Stimulated activated naive CD8-positive, alpha-beta T cell treated with anti-CD3 and anti-CD28 coated beads, Interleukin-15, amount 100 ng/mL, for 72 hours (primary cell): ENCODE measurements at regions not wholly inside any gene's neighbourhood (a gene's known extent, or its start where the extent isn't known, plus 50 kb on each side); places are given as distances from the start of the nearest gene placed in this dataset.

Source experiments
- ATAC-seq: fragments of 150-1000 bp; cut with Tn5 transposase; 2 replicates; pipeline ENCODE4 v1.10.0; 2021; ENCODE audit warnings: mild to moderate bottlenecking, moderate library complexity
- DNase-seq, 2 donors: peaks; one replicate each; pipeline ENCODE4 v3.0.0; 2021 to 2022
- H3K27ac Mint-ChIP-seq, 2 donors: one replicate each; pipeline ENCODE4 v1.8.0; 2022; ENCODE audit warnings: mild to moderate bottlenecking in 2 of 2, mixed read lengths in 2 of 2, moderate library complexity in 2 of 2
- H3K27me3 Mint-ChIP-seq: one replicate; pipeline ENCODE4 v1.8.0; 2022; ENCODE audit warnings: mixed read lengths
- H3K4me1 Mint-ChIP-seq: one replicate; pipeline ENCODE4 v1.8.0; 2022; ENCODE audit warnings: mild to moderate bottlenecking, mixed read lengths
- H3K4me3 Mint-ChIP-seq, 2 donors: one replicate each; pipeline ENCODE4 v1.8.0; 2022; ENCODE audit warnings: mild to moderate bottlenecking in 2 of 2, mixed read lengths in 2 of 2, moderate library complexity in 1 of 2
- H3K9me3 Mint-ChIP-seq, 2 donors: one replicate each; pipeline ENCODE4 v1.8.0; 2022; ENCODE audit warnings: mixed read lengths in 2 of 2

DNA sequence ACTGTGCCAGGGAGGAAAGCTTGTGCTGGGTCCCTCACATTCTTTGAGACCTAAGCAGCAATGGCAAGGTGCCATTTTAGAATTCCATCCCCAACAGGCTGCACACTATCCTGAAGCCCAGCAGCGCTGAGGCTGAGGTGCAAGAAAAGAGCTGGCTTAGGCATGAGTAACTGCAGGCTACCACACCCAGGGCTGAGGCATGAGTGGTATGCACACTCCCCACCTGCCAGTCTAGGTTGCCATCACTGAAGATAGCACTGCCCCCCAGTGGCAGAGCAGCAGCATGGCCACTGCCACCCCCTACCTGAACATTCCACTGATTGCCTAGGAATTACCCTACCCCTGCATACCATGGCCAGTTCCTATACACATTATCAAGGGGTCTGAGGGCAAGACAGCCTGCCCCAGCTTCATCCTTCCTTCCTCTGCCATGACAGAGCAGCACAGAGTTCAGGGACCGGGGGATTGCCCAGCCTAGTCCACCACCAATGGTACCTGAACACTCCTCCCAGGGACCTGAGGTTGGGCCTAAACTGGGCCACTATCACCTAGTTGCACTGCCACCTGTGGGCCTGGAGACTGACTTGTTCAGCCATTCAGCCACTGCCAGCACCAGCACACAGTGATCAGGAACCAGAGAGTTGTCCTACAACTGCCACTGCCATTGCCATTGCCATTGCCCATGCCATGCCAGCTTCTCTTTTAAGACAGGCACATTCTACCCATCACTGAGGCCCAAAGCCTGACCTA is 129.8 kb downstream of the SATB1 start:
- Mint-ChIP-seq H3K9me3 (peaks cover 25 to 41% of the 10 kb centered on the region in 2 donors), H3K4me1 (no peaks in the 10 kb centered on the region), H3K27ac (no peak overlapping the region), H3K27me3 (no peaks in the 10 kb centered on the region), H3K4me3 (no peak overlapping the region)
- ATAC-seq (peak; percentile 80), DNase-seq (peak in 1 of 2 donors; percentile 32)

DNA sequence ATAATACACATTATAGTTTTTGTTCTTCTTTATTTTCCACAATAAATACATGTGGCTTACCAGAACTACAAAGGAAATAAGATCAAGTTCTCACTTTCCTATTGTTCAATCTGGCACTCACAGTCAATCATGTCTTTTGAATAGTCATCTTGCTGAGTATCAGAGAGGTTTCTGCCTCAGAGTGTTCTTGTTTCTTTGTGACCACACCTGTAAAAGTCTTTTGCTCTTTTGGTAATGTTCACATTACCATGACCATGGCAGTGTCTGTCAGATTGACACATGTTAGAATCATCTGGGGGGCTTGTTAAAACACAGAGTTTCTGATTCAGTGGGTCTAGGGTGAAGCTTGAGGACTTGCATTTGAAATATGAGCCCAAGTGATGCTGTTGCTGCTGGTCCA is 135.0 kb downstream of the SATB1 start:
- DNase-seq (no peak), ATAC-seq (no peak)
- no peaks in the 10 kb centered on the region for H3K27me3 Mint-ChIP-seq
- H3K27ac Mint-ChIP-seq: no peak overlapping the region
- no peaks in the 10 kb centered on the region for H3K9me3 Mint-ChIP-seq
- H3K4me1 Mint-ChIP-seq: no peaks in the 10 kb centered on the region
- H3K4me3 Mint-ChIP-seq: no peak overlapping the region

DNA sequence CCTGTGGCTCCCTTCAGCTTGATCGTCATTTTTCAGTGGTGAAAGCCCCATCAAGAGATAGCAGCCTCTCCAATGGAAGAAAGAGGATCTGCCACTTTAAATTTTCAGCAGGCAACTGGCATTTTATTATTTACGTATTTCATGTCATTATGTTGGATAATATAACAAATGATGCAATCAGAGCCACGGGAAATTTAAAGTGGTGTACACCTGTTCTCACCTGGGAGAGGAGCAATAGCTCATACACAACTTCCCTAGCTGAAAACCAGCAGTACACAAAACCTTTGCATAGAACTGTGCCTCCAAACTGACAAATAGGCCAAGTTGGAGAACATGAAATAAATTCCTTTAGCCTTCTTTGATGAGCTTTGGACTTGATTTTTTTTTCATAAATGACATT is 136.9 kb downstream of the SATB1 start:
- Mint-ChIP-seq H3K27me3 (no peaks in the 10 kb centered on the region), H3K27ac (no peak overlapping the region), H3K9me3 (no peaks in the 10 kb centered on the region), H3K4me3 (no peak overlapping the region), H3K4me1 (no peaks in the 10 kb centered on the region)
- ATAC-seq (no peak), DNase-seq (no peak)

- H3K9me3 Mint-ChIP-seq: no peaks in the 10 kb centered on the region
- ATAC-seq (no peak), DNase-seq (no peak)
- H3K4me3 Mint-ChIP-seq: no peak overlapping the region
- H3K4me1 Mint-ChIP-seq: no peaks in the 10 kb centered on the region
- H3K27ac Mint-ChIP-seq: no peak overlapping the region
- no peaks in the 10 kb centered on the region for H3K27me3 Mint-ChIP-seq
Measured at GRCh38 chr3:18284716-18285115, 140.4 kb downstream of the SATB1 start.

- H3K4me3 Mint-ChIP-seq: no peak overlapping the region
- H3K4me1 Mint-ChIP-seq: no peaks in the 10 kb centered on the region
- no peaks in the 10 kb centered on the region for H3K9me3 Mint-ChIP-seq
- no peak for DNase-seq
- no peaks in the 10 kb centered on the region for H3K27me3 Mint-ChIP-seq
- no peak overlapping the region for H3K27ac Mint-ChIP-seq
- no peak for ATAC-seq
Measured at GRCh38 chr3:18283680-18284079, 141.5 kb downstream of the SATB1 start.

DNA sequence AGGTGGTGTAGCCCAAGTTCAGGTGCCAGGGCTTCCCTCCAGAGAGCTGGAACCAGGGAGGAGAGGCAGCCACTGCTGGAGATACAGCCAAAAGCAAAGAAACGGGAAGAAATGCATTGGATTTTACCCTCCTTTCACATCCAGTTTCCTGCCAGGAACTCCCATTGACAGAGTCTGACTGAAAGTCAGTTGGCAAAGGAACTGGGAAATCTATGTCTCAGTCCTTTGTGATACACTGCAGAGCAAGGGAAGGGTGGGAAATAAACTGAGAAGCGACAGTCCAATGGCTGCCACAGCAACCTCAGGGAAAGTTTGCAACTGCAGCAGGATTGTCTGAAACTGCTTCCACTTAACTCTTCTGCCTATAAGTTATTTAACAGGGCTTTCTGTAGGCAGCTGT is 142.6 kb downstream of the SATB1 start:
- no peak for ATAC-seq
- no peaks in the 10 kb centered on the region for H3K27me3 Mint-ChIP-seq

GRCh38 chr3:18279226-18279737 is 145.9 kb downstream of the SATB1 start:
- ATAC-seq: no peak
- no peak for DNase-seq
- Mint-ChIP-seq H3K9me3 (no peaks in the 10 kb centered on the region), H3K4me3 (no peak overlapping the region), H3K27me3 (no peaks in the 10 kb centered on the region), H3K27ac (no peak overlapping the region), H3K4me1 (no peaks in the 10 kb centered on the region)

More for the DNA sequence above, 142.6 kb downstream of the SATB1 start:
- Mint-ChIP-seq H3K4me3 (no peak overlapping the region), H3K9me3 (no peaks in the 10 kb centered on the region), H3K27ac (no peak overlapping the region), H3K4me1 (no peaks in the 10 kb centered on the region)
- DNase-seq: no peak

- no peaks in the 10 kb centered on the region for H3K27me3 Mint-ChIP-seq
- H3K9me3 Mint-ChIP-seq: no peaks in the 10 kb centered on the region
- DNase-seq (no peak), ATAC-seq (no peak)
- H3K4me1 Mint-ChIP-seq: no peaks in the 10 kb centered on the region
- no peak overlapping the region for H3K27ac Mint-ChIP-seq
- H3K4me3 Mint-ChIP-seq: no peak overlapping the region
Measured at GRCh38 chr3:18264853-18265252, 160.3 kb downstream of the SATB1 start.

- H3K9me3 Mint-ChIP-seq: no peaks in the 10 kb centered on the region
Measured at GRCh38 chr3:18264361-18264760, 160.8 kb downstream of the SATB1 start.

DNA sequence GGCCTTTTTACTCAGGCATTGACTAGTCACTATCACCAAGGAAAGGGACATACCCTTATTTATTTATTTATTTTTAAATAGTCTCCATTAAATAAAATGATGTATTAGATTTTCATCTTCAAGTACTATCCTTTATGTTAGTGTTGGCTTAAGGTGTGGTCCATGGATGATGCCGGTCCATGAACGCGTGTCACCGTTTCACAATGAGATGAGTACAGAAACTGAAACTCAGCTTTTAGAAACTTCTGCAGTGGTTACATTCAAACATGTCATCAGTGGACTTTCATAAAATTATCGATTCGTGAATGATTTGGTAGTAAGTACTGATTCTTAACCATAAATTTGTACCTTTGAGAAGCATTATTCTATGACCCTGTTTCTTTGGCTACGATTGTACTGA is 166.6 kb downstream of the SATB1 start:
- ATAC-seq (no peak), DNase-seq (no peak)
- Mint-ChIP-seq H3K4me3 (no peak overlapping the region), H3K27ac (no peak overlapping the region), H3K4me1 (no peaks in the 10 kb centered on the region), H3K27me3 (peaks cover 6% of the 10 kb centered on the region), H3K9me3 (no peaks in the 10 kb centered on the region)

More at GRCh38 chr3:18264361-18264760, 160.8 kb downstream of the SATB1 start:
- no peak overlapping the region for H3K27ac Mint-ChIP-seq
- H3K4me3 Mint-ChIP-seq: no peak overlapping the region
- H3K4me1 Mint-ChIP-seq: no peaks in the 10 kb centered on the region
- no peak for DNase-seq
- no peaks in the 10 kb centered on the region for H3K27me3 Mint-ChIP-seq
- no peak for ATAC-seq

- H3K4me3 Mint-ChIP-seq: no peak overlapping the region
- H3K4me1 Mint-ChIP-seq: no peaks in the 10 kb centered on the region
- no peak for DNase-seq
- peaks cover 0 to 10% of the 10 kb centered on the region in 2 donors for H3K9me3 Mint-ChIP-seq
- no peak for ATAC-seq
- H3K27ac Mint-ChIP-seq: no peak overlapping the region
- H3K27me3 Mint-ChIP-seq: peaks cover 16% of the 10 kb centered on the region
Measured at GRCh38 chr3:18252578-18252977, 172.6 kb downstream of the SATB1 start.

DNA sequence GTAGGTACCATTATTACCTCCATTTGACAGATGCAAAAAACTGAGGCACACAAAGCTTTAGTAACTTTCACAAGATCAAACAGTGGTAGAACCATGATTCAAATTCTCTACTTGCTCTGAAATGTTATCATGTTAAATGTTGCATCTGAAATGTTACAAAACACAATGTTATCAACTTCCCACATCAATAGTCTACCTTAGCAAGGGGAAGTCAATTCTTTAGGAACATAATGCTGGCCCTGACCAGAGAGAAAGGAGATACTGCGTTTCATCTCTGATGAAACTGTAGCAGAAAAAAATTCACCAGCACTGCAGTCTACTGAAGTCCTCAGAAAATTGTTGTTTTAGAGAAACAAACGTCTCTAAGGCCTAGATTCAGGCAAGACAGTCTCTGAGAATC is 174.1 kb downstream of the SATB1 start:
- ATAC-seq (no peak), DNase-seq (no peak)
- no peak overlapping the region for H3K4me3 Mint-ChIP-seq
- H3K27me3 Mint-ChIP-seq: peaks cover 16% of the 10 kb centered on the region
- H3K9me3 Mint-ChIP-seq: peaks cover 0 to 10% of the 10 kb centered on the region in 2 donors
- peak overlapping the region in 1 of 2 donors; percentile 5 for H3K27ac Mint-ChIP-seq
- H3K4me1 Mint-ChIP-seq: peaks cover 5% of the 10 kb centered on the region

DNA sequence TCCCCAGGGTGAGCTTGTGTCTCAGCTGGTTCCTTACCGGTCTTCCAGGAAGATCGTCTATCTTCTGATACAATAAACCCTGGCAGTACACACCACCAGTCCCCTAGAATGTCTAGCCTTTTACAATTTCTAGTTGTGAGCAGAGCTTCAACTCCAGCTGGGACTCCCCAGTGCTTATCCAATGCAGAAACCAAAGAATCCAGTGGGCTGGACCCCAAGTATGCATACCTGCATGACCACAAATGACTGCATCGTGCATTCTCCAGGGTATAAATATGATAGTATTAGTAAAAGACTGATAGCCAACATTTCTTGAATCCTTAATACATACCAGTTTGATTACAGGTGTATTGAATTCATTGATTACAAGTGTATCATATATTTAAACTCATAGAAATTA is 176.0 kb downstream of the SATB1 start:
- ATAC-seq: no peak

GRCh38 chr3:18247776-18248310 is 177.3 kb downstream of the SATB1 start:
- Mint-ChIP-seq H3K27ac (no peak overlapping the region), H3K27me3 (peaks cover 10% of the 10 kb centered on the region), H3K4me3 (no peak overlapping the region), H3K9me3 (peaks cover 0 to 10% of the 10 kb centered on the region in 2 donors), H3K4me1 (peaks cover 9% of the 10 kb centered on the region)
- no peak for ATAC-seq
- no peak for DNase-seq

More for the DNA sequence above, 176.0 kb downstream of the SATB1 start:
- Mint-ChIP-seq H3K4me3 (no peak overlapping the region), H3K27me3 (peaks cover 10% of the 10 kb centered on the region), H3K9me3 (peaks cover 0 to 10% of the 10 kb centered on the region in 2 donors), H3K27ac (no peak overlapping the region), H3K4me1 (peaks cover 9% of the 10 kb centered on the region)
- no peak for DNase-seq

DNA sequence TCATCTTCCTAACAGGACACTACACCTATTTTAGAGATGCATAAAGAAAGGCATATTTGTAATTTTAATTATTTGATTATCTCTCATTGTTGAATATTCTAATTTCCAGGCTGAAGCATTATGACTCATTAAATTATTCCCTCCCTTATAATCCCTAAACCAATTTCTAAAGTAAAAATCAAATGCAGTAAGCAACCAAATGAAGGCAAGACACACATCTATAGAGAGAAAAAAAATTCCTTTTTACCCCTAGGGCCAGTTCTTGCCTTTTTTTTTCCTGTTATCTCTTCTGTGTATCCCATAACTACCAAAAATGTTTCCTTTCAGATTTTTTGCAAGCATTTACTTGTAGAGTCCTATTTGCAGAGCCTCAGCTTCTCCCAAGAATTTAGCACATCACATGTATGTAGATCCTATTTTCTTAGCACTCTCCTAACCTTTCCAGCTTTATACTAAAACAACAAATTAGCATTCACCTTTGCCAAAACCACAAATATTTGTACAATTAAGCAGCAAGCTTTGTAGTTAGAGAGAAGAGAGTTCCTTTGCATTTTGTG is 177.9 kb downstream of the SATB1 start:
- no peak for ATAC-seq

GRCh38 chr3:18246336-18247060 is 178.6 kb downstream of the SATB1 start:
- DNase-seq: no peak
- Mint-ChIP-seq H3K27ac (no peak overlapping the region), H3K4me3 (no peak overlapping the region), H3K9me3 (peaks cover 0 to 10% of the 10 kb centered on the region in 2 donors), H3K4me1 (peaks cover 9% of the 10 kb centered on the region), H3K27me3 (peaks cover 10% of the 10 kb centered on the region)
- no peak for ATAC-seq

More for the DNA sequence above, 177.9 kb downstream of the SATB1 start:
- peaks cover 10% of the 10 kb centered on the region for H3K27me3 Mint-ChIP-seq
- H3K9me3 Mint-ChIP-seq: peaks cover 0 to 10% of the 10 kb centered on the region in 2 donors
- peaks cover 9% of the 10 kb centered on the region for H3K4me1 Mint-ChIP-seq
- H3K4me3 Mint-ChIP-seq: no peak overlapping the region
- no peak for DNase-seq
- no peak overlapping the region for H3K27ac Mint-ChIP-seq
